Endothelial cell of umbilical vein (primary cell): ENCODE measurements at regions not wholly inside any gene's neighbourhood (a gene's known extent, or its start where the extent isn't known, plus 50 kb on each side); places are given as distances from the start of the nearest gene placed in this dataset.

ENCODE experiments used
- CTCF ChIP-seq, 2 donors: IDR thresholded peaks; 1 replicate in 1 of 2; 2 replicates in 1 of 2; pipeline ENCODE4 v1.5.1; 2011; ENCODE audit warnings: low read length in 2 of 2, mild to moderate bottlenecking in 2 of 2, moderate library complexity in 2 of 2, control low read depth in 1 of 2, inconsistent platforms in 1 of 2, low read depth in 1 of 2; ENCODE audit not compliant: insufficient read depth in 1 of 2; ENCODE audit errors: extremely low read depth in 1 of 2
- GATA2 ChIP-seq: IDR thresholded peaks from 2 replicates; pipeline ENCODE4 v1.7.0; 2011; ENCODE audit warnings: low read depth, mild to moderate bottlenecking, moderate library complexity, mixed read lengths, low read length; ENCODE audit not compliant: insufficient read length, insufficient read depth

GRCh38 chr15:26200427-26200826 is 337.3 kb upstream of the ATP10A start:
- TF ChIP-seq CTCF (IDR thresholded peaks at IDR 0.05; ENCODE audit: extremely low read depth in 1 of 2, insufficient read depth in 1 of 2, low read depth in 1 of 2, low read length in 2 of 2) (no peak), GATA2 (no peak)
